OCI-LY7 (cell line): ENCODE measurements at regions not wholly inside any gene's neighbourhood (a gene's known extent, or its start where the extent isn't known, plus 50 kb on each side); places are given as distances from the start of the nearest gene placed in this dataset.

Source experiments
- BruUV-seq: library from RNA; stranded (reverse); fragments of 400-500 nt; replicated peaks from 2 replicates; lab custom pipeline; 2021; lab: Mats Ljungman, UMichigan
- CTCF ChIA-PET: fragments of 300-600 bp; sonication (Branson Sonifier 250); formaldehyde crosslinking; loops from one replicate; lab custom pipeline; 2022; ENCODE audit warnings: antibody characterized with exemption; ENCODE audit not compliant: unreplicated experiment; lab: Charles Lee
- POLR2A ChIA-PET: fragments of 300-600 bp; sonication (Branson Sonifier 250); formaldehyde crosslinking; loops from one replicate; lab custom pipeline; 2022; ENCODE audit warnings: antibody characterized with exemption; lab: Charles Lee
- DNase-seq: peaks from one replicate; pipeline ENCODE4 v3.0.0-alpha.2; 2015; ENCODE audit warnings: low spot score
- H2AFZ ChIP-seq: fragments of 200-600 bp; sonication (generic), shearing (Covaris generic); 2 replicates; pipeline ENCODE4 v1.6.1; 2014; ENCODE audit warnings: mild to moderate bottlenecking, antibody characterized with exemption, low read length, moderate library complexity
- H3K27ac ChIP-seq: fragments of 200-600 bp; sonication (generic); 2 replicates; pipeline ENCODE4 v1.5.1; 2014; ENCODE audit warnings: mixed run types, low read depth, mild to moderate bottlenecking, moderate library complexity, low read length, inconsistent platforms; ENCODE audit not compliant: poor library complexity, severe bottlenecking
- H3K36me3 ChIP-seq: fragments of 200-600 bp; sonication (generic); 2 replicates; pipeline ENCODE4 v1.6.1; 2014; ENCODE audit warnings: mild to moderate bottlenecking, antibody characterized with exemption, low read length, moderate library complexity, mixed read lengths; ENCODE audit not compliant: insufficient read depth
- H3K4me1 ChIP-seq: fragments of 200-600 bp; sonication (generic); 2 replicates; pipeline ENCODE4 v1.5.1; 2014; ENCODE audit warnings: mild to moderate bottlenecking, low read length; ENCODE audit not compliant: insufficient read depth, poor library complexity, severe bottlenecking
- H3K4me2 ChIP-seq: fragments of 200-600 bp; sonication (generic); 2 replicates; pipeline ENCODE4 v1.6.1; 2014; ENCODE audit warnings: mild to moderate bottlenecking, low read length
- H3K4me3 ChIP-seq: fragments of 200-600 bp; sonication (generic); 2 replicates; pipeline ENCODE4 v1.5.1; 2014; ENCODE audit warnings: mild to moderate bottlenecking, low read depth, low read length; ENCODE audit not compliant: poor library complexity, severe bottlenecking
- H3K79me2 ChIP-seq: fragments of 200-600 bp; sonication (generic); 2 replicates; pipeline ENCODE4 v1.6.1; 2016; ENCODE audit warnings: low read depth, mild to moderate bottlenecking, low read length, moderate library complexity, mixed read lengths; ENCODE audit not compliant: insufficient read depth
- H3K9me2 ChIP-seq: fragments of 200-600 bp; sonication (generic); 2 replicates; pipeline ENCODE4 v1.6.1; 2016; ENCODE audit warnings: mild to moderate bottlenecking, low read length, mixed read lengths; ENCODE audit not compliant: insufficient read depth
- H3K9me3 ChIP-seq: fragments of 200-600 bp; sonication (generic); 2 replicates; pipeline ENCODE4 v1.6.1; 2014; ENCODE audit warnings: mild to moderate bottlenecking, mixed run types, low read length, mixed read lengths
- H4K20me1 ChIP-seq: fragments of 200-600 bp; sonication (generic); 2 replicates; pipeline ENCODE4 v1.6.1; 2014; ENCODE audit warnings: mild to moderate bottlenecking, antibody characterized with exemption, low read length, moderate library complexity, mixed read lengths; ENCODE audit not compliant: insufficient read depth
- CTCF ChIP-seq: fragments of 200-600 bp; sonication (generic); conservative IDR thresholded peaks from 2 replicates; pipeline ENCODE4 v1.5.1; 2014; ENCODE audit warnings: mild to moderate bottlenecking, antibody characterized with exemption, low read length, moderate library complexity, mixed read lengths
- EZH2phosphoT487 ChIP-seq: fragments of 200-600 bp; sonication (generic); IDR thresholded peaks from 2 replicates; pipeline ENCODE4 v1.6.1; 2018; ENCODE audit warnings: low read depth, borderline replicate concordance, mild to moderate bottlenecking, mixed run types, antibody characterized with exemption, low read length, moderate library complexity, mixed read lengths
- intact Hi-C: fragments of 100-400 bp; cut with micrococcal nuclease; formaldehyde crosslinking; loops from one replicate; pipeline ENCODE4 v1.10.0; 2022; ENCODE audit not compliant: unreplicated experiment

GRCh38 chr17:77449908-77450741 is 309.4 kb downstream of the SEC14L1 start:
- peaks cover 85% of the 10 kb centered on the region for H3K79me2 ChIP-seq

GRCh38 chr17:77450742-77451244 is 310.0 kb downstream of the SEC14L1 start:
- Histone ChIP-seq H3K36me3 (peaks cover 66% of the 10 kb centered on the region), H4K20me1 (no peaks in the 10 kb centered on the region), H3K9me2 (no peaks in the 10 kb centered on the region), H3K4me2 (peak overlapping the region; percentile 76), H3K4me3 (peak overlapping the region; percentile 76), H3K79me2 (peaks cover 92% of the 10 kb centered on the region), H3K9me3 (no peaks in the 10 kb centered on the region), H3K4me1 (peaks cover 69% of the 10 kb centered on the region), H2AFZ (no peak overlapping the region), H3K27ac (peak overlapping the region; percentile 95)
- TF ChIP-seq CTCF = no peak
- TF ChIP-seq EZH2phosphoT487 = no peak
- CTCF ChIA-PET = interaction anchor here (0.6 to 1.8 kb wide), 4 partner anchors 9 to 21 kb away, joined by 3 to 7 read pairs (median 5); no protein-coding TSS in a partner anchor
- DNase-seq = no peak
- POLR2A ChIA-PET = interaction anchor here (0.5 to 6.7 kb wide), 13 partner anchors 6 to 70 kb away, joined by 3 to 99 read pairs (median 5); no protein-coding TSS in a partner anchor
- intact Hi-C loops = no loop called here
- no TSS peak for BruUV-seq

More at GRCh38 chr17:77449908-77450741, 309.4 kb downstream of the SEC14L1 start:
- H4K20me1 ChIP-seq = no peaks in the 10 kb centered on the region
- peaks cover 59% of the 10 kb centered on the region for H3K36me3 ChIP-seq
- peak overlapping the region; percentile 76 for H3K4me2 ChIP-seq
- H3K9me3 ChIP-seq = no peaks in the 10 kb centered on the region
- ChIA-PET CTCF (interaction anchor here (0.6 to 1.8 kb wide), 7 partner anchors 9 to 49 kb away, joined by 3 to 7 read pairs (median 5); no protein-coding TSS in a partner anchor), POLR2A (interaction anchor here (0.5 to 6.7 kb wide), 13 partner anchors 11 to 49 kb away, joined by 3 to 99 read pairs (median 4); no protein-coding TSS in a partner anchor)
- no peak for TF ChIP-seq CTCF
- TF ChIP-seq EZH2phosphoT487 = no peak
- H3K9me2 ChIP-seq = no peaks in the 10 kb centered on the region
- peaks cover 69% of the 10 kb centered on the region for H3K4me1 ChIP-seq
- no peak overlapping the region for H2AFZ ChIP-seq
- intact Hi-C loops = loop anchor here (5.0 to 10.0 kb wide), 5 partner anchors 605 to 1895 kb away; partner anchors contain the start of genes MFSD11, SRSF2 and TMC6
- DNase-seq = peak; percentile 58
- H3K4me3 ChIP-seq = peak overlapping the region; percentile 76
- peak overlapping the region; percentile 95 for H3K27ac ChIP-seq
- BruUV-seq = no TSS peak
